ENCODE measurements at regions not wholly inside any gene's neighbourhood (a gene's known extent, or its start where the extent isn't known, plus 50 kb on each side); places are given as distances from the start of the nearest gene placed in this dataset.

- TF ChIP-seq CTCF (tag by site-specific recombination; IDR thresholded peaks at IDR 0.05) (no peak), ZNF133 (tag by site-specific recombination; IDR thresholded peaks at IDR 0.05) (no peak), ZNF776 (tag by site-specific recombination; IDR thresholded peaks at IDR 0.05; ENCODE audit: borderline replicate concordance) (no peak), PBX3 (CRISPR knock-in tag; IDR thresholded peaks at IDR 0.05) (no peak), SP2 (tag by site-specific recombination; IDR thresholded peaks at IDR 0.05) (no peak), ZNF335 (tag by site-specific recombination; conservative IDR thresholded peaks at IDR 0.05) (no peak), ZIC2 (tag by site-specific recombination; IDR thresholded peaks at IDR 0.05) (no peak), ZNF645 (tag by site-specific recombination; IDR thresholded peaks at IDR 0.05) (no peak), SP3 (tag by site-specific recombination; IDR thresholded peaks at IDR 0.05) (no peak), PRDM1 (tag by site-specific recombination; IDR thresholded peaks at IDR 0.05) (no peak)
Measured at GRCh38 chr2:18901242-18901641, 311.9 kb upstream of the NT5C1B start.

Data from HEK293 (cell line).